HG02970 (cell line): ENCODE measurements at regions not wholly inside any gene's neighbourhood (a gene's known extent, or its start where the extent isn't known, plus 50 kb on each side); places are given as distances from the start of the nearest gene placed in this dataset.

Experiments used
- ATAC-seq: cut with Tn5 transposase; IDR thresholded peaks from one replicate; pipeline ENCODE4 v1.9.1; 2021; ENCODE audit warnings: mild to moderate bottlenecking, moderate library complexity, moderate number of reproducible peaks; ENCODE audit not compliant: unreplicated experiment, low FRiP score

DNA sequence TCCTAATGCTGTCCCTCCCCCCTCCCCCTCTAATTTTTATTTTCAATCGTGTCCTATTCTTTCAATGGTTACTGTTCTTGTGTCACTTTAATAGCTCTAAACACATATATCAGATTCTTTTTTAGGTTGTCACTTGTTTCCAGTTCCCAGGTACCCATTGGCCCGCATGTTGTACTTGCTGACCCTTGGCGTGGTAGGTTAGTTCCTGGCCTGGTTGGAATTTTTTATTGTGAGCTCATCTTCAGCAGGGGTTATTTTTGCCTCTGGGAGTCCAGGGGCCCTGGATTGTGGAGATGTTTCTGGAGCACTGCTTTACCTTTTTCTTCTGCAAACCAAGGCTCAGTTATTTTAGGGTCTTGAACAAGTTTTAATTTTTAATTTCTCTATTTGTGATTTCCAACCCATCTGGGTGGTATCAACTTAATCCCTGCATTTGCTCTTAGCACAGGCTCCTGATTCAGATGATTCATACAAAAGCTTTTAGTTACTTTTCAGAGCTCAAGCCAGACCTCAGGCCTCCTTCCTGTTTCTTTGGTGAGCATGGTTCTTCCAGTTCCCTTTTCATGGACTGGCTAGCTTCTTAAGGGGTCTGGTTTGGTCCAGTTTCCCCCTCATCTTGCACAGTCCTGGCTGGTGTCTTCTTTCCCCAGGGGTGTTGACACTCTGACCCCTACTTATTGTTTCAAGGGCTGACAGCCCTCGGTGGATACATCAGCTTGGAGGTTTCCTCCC, 220.5 kb downstream of the TM9SF2 start:
- no peak for ATAC-seq

- no peak for ATAC-seq
These were observed 216.8 kb downstream of the TM9SF2 start for GRCh38 chr13:99717959-99718674.

DNA sequence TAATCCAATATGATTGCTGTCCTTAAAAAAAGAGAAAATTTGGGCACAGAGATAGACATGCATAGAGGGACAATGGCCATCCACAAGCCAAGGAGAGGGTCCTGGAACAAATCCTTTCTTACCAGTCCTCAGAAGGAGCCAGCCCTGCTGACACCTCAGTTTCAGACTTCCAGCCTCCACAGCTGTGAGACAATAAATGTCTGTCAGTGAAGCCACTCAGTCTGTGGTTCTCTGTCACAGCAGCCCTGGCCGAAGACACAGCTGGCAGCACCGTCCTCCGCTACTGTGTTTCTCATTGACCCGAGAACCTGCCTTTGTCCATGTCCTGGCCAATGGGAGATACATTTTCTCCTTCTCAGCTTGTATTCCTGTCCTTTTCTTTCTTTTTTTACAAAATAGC, 207.9 kb downstream of the TM9SF2 start:
- ATAC-seq = no peak

DNA sequence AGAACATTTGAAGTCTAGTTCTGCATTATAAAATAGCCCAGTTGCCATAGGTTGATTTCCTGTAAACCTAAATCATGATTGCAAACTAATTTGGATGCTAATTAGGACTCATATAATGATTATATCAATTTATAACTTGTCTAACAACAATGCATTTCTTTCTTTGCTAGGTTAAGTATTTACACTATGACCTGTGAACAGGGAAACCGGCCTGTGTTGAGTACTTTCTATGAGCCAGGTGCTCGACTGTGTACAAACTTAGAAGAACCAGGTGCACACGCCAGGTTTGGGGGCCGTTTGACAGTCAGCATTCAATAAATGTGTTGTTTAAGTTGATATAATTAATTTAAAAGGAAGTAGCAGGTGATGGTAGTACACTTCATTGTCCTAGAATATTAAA, 203.1 kb downstream of the TM9SF2 start:
- no peak for ATAC-seq

- no peak for ATAC-seq
These were observed 202.6 kb downstream of the TM9SF2 start for GRCh38 chr13:99703908-99704307.

- ATAC-seq = no peak
These were observed 201.5 kb downstream of the TM9SF2 start for GRCh38 chr13:99702687-99703319.

DNA sequence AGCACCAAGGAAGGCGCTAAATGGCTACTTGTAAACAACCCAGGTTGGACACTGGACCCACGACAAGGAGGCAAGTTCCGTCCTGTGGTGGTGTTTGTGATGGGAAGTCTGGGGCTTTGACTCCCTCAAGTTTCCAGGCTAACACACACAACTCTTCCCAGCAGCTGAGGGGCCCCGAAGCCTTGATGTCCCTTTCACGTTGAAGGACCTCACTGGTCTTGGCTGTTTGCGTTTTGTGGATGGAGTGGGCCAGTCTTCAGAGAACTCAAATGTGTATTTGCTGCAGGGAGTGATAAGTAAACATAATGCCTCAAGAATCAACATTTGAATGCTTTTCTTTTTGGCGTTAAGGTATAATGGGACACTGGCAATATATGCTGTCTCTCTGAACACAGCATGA, 199.2 kb downstream of the TM9SF2 start:
- no peak for ATAC-seq

- no peak for ATAC-seq
These were observed 197.5 kb downstream of the TM9SF2 start for GRCh38 chr13:99698816-99699099.

DNA sequence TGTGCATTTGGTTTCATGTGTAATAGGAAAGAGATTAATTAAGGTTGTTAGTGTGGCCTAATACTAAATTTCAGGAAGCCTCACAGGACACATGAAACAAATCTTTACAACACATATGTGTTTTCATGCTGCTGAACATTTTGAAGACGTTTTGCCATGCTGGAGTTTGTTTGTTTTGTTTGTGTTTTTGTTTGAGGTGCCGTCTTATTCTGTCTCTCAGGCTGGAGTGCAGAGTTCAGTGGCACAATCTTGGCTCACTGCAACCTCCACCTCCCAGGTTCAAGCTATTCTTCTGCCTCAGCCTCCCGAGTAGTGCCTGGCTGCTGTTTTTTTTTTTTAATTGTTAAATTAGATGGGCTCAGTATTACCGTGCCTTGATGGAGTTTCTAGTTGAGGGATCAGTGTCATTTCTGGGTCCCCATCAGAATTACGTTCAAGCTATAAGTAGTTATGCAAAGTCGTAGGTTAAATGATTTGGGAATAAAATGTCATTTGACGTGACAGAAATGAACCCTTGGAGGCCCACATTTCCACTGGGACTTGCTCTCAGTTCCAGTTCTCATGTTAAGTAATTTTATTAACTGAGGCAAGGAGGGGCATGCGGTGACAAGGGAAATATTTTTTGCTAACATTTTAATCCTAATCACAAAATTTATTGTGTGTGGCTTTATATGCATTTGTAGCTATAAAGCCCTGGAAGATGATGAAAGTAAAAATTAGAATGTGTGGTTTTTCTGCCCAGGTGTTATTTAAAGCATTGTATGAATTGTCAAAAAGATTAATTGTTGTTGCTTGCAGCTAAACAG, 196.9 kb downstream of the TM9SF2 start:
- no peak for ATAC-seq

DNA sequence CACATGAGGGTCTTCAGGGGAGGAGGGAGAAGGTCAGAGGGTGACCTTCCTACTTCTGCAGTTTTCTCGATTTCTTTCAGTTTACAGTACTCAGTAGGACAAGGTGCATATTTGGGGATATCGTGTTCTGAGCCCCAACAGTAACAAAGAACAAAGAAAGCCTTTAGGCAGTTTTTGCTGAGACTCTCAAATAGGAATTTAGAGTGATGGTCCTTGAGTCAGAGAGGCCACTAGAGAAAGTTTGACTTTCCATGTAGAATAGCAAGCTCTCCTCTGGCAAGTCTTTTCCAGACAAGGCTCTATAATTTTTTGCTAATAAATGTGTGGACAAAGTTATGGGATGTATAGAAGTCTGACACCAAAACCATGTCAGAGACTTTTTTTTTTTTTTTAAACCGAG, 194.6 kb downstream of the TM9SF2 start:
- ATAC-seq = no peak

DNA sequence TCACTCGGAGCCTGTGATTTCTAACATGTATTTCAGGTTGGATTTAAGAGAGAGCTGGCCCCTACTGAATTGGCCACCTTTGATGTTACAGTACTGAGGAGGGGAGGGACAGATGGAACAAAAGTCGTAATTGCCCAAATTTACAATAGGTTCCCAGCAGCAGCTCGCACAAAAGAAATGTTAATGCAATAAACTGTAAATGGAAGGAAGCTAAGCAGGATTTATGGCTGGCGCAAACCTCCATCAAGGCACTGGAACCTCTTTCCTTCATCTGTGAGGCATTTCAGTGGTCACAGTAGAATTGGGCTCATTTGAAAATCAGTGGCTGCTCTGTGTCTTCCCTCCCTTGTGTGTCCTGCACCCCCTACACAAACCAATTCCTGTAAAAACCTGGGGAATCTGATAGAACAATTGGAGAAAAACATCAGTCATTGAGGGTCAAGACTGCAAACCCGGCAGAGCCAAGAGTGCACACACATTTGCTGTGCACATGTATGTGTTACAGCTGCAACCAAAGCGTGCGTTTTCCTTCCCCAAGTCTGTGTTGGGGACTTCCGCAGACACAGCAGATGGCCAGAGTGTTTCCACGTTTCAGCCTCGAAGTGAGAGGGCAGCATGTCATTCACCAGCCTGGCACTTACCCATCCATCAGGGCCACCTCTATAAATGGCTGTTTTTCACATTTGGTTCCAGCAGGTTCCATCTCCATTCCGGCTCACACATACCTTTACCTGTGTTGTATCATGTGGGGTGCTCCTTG, 192.8 kb downstream of the TM9SF2 start:
- no peak for ATAC-seq

DNA sequence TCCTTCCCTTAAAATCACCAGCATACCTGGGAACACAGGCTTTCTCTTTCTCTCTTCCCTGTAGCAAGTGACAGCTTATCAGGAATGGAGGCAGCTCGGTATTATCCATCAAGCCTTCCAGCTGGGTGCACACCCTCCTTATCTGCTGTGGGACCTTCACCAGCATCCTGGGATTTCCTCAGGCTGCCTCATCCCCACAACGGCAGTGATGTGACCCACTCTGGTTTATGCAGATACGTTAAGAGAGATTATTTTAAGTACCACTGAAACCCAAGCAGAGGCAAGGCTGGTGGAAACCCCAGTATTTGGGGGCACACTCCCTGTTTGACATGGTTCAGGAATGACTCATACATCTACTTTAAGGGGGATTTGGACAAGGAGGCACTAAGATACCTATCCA, 192.1 kb downstream of the TM9SF2 start:
- no peak for ATAC-seq

DNA sequence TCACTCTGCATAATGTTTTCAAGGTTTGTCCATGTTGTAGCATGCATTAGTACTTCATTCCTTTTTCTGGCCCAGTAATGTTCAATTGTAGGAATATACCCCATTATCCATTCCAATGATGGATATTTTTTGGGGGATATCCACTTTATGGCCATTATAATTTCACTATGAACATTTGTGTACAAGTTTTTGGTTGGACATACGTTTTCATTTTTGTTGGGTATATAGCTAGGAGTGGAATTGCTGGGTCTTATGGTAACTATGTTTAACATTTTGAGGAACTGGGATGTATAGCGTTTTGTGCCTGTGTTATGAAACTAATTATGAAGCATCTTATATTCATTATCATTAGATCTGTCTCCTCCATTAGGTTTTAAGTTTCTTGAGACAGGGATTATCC, 191.6 kb downstream of the TM9SF2 start:
- ATAC-seq = no peak

DNA sequence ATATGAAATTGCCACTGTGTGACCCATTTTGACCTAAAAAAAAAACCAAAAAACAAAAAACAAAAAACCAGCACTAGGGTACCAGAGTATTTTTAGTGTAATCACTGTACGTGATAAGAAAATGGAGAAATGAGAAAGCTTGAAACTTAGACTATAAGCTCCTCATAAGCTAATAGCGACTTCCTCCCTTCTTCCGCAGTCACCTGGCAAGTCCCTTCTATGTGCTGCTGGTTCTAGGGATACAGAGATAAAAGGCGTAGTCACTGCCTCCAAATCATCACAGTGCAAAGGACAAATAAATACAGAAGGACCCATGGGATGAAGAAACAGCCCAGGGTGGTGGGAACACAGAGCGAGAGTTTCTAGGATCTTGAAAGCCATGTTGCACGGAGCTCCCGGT, 190.3 kb downstream of the TM9SF2 start:
- no peak for ATAC-seq

GRCh38 chr13:99690426-99691174, 189.3 kb downstream of the TM9SF2 start:
- ATAC-seq = no peak

GRCh38 chr13:99689955-99690354, 188.7 kb downstream of the TM9SF2 start:
- no peak for ATAC-seq

- ATAC-seq = no peak
These were observed 187.5 kb downstream of the TM9SF2 start for GRCh38 chr13:99688776-99689175.

- no peak for ATAC-seq
These were observed 186.6 kb downstream of the TM9SF2 start for GRCh38 chr13:99687723-99688397.

GRCh38 chr13:99686944-99687411, 185.7 kb downstream of the TM9SF2 start:
- no peak for ATAC-seq
